GM19468 (cell line): ENCODE measurements at regions not wholly inside any gene's neighbourhood (a gene's known extent, or its start where the extent isn't known, plus 50 kb on each side); places are given as distances from the start of the nearest gene placed in this dataset.

Experiments
- ATAC-seq: cut with Tn5 transposase; IDR thresholded peaks from one replicate; pipeline ENCODE4 v1.9.1; 2021; ENCODE audit warnings: mild to moderate bottlenecking, moderate library complexity, moderate number of reproducible peaks; ENCODE audit not compliant: unreplicated experiment; ENCODE audit errors: extremely low read depth

GRCh38 chr1:55399346-55399745 is 184.2 kb upstream of the USP24 start:
- ATAC-seq = no peak

DNA sequence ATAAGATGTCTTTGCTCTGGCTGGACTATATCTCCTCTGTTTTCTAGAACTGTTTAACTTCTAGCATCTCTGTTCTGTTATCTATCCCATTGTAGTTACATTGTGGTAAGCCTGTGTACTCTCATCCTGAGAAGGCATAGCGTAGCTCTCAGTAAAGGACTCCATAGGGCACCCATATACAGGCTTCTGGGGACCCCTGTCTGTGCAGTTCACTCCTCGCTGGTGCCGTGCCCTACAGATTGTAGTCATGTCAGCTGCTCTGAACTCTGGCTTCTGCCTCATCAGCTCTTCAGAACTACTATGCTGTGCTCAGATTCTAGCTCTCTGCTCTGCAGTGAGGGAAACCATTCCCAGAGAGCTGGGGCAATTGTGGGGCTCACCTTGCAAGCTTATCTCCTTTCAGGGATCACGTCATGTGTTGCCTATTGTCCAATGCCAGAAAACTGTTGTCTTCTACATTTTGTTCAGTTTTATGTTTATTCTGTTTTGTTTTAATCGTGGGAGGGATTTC is 181.3 kb upstream of the USP24 start:
- no peak for ATAC-seq

DNA sequence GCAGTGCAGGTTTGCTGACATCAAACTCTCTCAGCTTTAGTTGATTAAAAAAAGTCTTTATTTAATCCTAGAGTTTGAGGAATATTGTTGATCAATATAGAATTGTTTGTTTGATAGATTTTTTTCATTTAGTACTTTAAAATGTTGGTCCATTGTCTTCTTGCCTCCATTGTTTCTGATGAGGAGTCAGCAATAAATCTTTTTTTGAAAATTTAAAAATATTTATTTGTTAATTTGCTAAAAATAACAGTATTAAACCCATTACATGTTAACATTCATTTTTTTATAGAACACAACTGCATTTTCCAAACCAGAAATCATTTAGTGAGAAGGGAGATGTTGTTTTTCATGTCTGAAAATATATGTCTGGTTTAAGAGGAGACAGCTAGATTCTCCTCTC is 173.8 kb upstream of the USP24 start:
- no peak for ATAC-seq

- ATAC-seq = no peak
These were observed 172.0 kb upstream of the USP24 start for GRCh38 chr1:55387145-55387544.

DNA sequence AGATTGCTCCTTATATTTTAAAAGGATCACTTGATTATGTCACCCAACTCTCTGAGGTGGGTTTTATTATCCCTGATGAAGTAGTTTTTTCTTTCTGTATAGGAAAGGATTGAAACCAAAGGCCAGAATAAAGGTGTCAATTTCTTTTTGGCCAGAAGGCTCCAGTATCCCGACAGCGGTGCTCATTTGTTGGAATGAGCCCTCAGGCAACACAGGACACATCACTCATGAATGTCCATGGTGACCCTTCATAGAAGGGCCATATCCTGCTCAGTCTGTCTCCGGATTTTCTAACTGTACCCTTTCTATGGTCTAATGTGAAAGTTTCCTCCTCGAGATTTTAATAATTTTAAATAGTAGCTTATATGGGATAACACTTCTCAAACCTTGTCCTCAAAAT is 171.3 kb upstream of the USP24 start:
- no peak for ATAC-seq

DNA sequence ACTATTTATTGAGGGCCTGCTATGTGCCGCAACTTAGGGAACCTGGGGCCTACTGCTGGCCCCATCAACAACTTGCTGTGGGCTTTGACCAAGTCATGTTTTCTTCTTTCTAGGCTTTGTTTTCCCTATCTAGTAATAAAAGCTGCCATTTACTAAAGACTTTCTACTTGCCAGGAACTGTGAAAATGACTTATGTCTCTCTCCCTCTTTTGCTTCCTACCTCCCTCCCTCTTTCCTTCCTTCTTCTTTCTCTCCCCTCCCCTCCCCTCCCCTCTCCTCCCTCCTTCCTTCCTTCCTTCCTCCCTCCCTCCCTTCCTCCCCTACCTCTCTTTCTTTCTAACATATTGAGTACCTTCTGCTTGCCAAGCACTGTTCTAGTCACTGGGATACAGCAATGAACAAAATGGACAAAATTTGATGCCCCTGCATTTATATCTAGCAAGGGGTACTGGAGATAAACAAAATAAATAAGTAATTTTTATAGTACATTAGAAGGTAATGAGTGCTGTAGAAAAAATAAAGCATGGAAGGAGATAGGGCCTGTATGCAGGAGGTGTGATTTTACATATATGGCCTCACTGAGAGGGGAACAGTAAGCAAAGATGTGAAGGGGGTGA is 170.3 kb upstream of the USP24 start:
- ATAC-seq = no peak

DNA sequence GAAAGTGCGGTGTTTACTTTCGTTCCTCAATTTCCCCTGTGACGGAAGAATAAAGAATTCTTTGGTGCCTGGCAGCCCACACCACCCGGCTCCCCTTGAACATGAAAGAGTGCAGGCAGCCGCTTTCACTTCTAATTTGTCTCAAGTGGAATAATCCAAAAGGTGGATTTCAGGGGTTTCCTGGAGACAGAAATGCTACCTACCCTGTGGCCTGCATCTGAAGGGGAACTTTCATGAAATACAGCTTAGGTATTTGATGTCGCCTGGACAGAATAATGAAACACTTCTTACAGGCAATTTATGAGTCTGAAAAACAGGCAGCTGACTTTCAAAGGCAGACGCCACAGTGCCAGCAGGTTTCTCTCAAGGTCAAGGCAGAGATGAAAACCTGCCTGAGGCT is 169.5 kb upstream of the USP24 start:
- no peak for ATAC-seq

- ATAC-seq = no peak
These were observed 167.7 kb upstream of the USP24 start for GRCh38 chr1:55382806-55383305.

DNA sequence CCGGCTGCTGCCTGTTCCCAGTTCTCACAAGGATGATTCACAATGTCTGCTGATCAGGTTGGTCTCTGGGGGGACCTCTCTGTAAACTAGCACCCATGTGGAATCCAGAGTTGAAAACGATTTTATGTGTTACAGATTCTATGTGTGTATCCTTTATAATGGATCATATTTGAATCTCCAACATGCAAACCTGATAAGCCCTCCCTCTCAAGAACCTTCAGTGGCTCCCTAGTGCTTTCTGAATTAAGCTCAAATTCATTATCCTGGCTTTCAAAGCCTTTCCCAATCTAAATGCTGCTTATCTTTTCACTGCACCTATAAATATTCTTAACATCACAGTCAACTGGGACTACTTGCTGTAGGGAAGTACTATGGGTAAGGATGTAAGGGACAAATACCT is 166.8 kb upstream of the USP24 start:
- no peak for ATAC-seq

DNA sequence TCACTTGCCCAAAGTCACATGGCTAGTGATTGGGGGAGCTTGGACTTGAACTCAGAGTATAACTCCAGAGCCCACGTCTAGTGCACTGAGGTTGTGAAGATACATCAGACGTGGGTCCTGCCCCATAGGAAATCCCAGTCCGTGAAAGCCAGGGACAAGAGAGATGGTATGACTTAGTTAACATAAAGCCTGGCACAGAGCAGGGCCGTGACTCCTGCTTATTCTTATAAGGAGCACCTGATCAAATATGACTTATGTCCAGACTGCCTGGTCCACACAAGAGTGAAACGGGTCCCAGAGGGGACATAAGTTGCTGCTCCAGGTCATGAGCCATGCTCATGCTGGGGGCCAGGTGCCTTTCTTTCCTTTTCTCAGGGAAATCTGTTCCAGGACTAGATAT is 166.3 kb upstream of the USP24 start:
- no peak for ATAC-seq

DNA sequence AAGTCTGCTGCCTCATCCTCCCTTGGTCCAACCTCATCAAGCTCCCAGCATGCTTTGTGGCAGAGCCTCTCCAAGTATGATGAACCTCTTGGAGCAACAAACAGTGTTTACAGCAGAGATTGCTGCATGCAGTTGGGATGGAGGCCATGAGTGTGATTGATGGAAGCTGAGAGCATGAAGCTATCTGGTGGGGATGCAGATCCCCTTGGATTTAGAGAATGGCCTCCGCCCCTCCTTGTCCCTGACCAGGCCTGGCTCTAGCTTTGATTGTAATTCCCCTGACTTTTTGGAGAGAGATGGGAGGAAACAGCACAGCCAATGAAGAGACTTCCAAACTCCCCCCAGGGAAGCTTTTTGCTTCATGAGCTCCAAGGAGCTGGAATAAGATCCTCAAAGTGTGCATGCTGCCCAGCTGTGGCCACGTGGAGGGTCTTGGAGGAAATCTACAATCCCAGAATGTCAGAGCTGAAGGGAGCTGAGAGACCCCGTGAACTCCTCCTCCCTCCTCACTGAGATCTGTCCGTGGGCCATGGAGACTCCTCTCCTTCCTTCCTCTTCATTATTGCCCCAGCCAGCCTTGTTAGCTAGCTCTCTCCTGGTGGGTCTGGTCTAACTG is 165.3 kb upstream of the USP24 start:
- ATAC-seq = no peak

GRCh38 chr1:55378582-55378981 is 163.4 kb upstream of the USP24 start:
- ATAC-seq = no peak

- no peak for ATAC-seq
These were observed 161.7 kb upstream of the USP24 start for GRCh38 chr1:55376897-55377296.

GRCh38 chr1:55375617-55376258 is 160.6 kb upstream of the USP24 start:
- no peak for ATAC-seq

DNA sequence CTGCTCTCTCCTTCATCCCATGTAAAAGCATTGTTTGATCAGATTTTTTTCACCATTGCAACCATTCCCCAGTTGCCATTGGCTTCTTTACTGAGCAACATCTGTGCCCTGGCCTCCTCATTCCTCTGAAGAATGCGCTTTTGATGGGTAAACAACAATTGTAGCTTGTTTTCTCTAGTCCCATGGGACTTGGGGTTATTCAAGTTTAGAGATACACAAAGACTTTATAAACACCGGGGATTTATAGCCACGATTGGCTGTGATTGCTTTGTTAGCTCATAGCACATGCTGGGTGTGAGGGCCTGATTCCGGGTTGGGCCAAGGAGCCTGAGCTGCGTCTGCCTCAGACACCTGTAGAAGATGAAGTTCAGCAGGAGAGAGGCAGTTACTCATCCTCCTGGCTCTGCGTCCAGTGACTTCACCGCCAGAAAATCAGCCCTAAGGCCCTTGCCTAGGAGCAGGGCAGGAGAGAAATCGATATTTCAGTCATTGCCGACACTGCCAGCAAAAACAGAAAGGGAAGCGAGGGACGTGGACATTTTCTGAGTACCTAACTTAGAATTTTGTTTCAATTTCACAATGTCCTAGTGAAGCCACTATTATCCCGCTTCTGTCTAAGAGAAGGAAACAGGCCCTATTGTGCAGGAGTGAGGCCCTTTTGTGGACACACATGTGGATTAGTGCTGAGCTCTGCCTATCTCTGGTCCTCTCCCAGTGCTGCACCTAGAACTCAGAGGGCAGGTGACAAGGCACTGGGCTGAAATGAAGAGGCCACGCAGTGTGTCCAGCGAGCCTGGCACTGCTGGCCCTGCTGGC is 159.8 kb upstream of the USP24 start:
- ATAC-seq = no peak

DNA sequence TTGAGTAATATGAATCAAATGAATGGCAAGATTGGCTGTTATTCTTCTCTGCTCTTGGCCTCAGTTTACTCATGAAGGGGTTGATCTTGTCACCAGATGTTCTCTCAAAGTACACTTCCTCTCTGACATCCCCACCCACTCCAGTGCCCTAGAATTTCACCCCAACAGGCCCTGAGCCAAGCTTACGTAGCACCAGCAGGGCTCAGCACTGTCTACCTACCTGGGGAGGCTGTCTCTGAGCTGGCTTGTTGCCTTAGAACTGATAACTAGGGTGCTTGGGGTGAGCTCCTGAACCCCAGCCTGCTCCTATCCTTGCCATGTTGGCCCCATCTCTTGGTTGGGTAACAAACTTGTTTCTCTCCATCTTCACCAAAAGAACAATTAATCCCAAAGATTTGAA is 159.1 kb upstream of the USP24 start:
- ATAC-seq = no peak

GRCh38 chr1:55369474-55369873 is 154.3 kb upstream of the USP24 start:
- ATAC-seq = no peak

DNA sequence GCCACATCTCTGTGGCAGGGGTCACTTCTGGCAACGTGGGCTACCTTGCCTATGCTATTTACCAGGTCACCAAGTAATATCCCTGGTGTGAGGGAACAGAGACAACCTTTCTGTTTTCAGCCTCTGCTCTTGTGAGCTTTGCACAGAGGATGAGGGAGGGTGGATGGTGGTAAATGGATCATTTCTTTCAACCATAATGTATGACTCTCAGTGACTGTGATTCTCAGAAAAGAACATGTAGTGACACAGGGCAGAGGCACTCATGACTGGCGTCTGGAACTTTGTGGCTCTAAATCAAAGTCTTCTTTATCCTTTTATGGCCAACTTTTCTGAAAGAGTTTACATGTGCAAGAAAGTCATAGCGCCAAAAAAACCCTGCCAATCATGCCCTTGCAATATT is 153.5 kb upstream of the USP24 start:
- no peak for ATAC-seq

DNA sequence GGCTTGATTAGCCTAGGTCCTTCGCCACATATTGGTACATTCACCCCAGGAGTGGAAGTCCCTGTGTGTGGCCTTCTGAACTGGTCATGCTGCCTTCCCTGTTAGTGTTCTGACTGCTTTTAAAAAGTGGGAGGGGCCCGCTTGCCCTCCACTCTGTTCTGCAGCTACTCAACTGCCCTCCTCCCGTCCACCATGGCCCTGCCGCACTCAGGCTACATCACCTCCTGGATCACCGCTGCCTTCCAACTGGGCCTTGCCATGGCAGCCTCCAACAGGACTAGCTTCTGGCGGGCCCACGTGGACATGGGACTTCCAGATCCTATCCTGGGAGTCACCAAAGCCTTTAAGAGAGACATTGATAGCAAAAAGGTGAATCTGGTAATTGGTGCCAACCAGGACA is 152.1 kb upstream of the USP24 start:
- no peak for ATAC-seq

GRCh38 chr1:55364216-55364615 is 149.1 kb upstream of the USP24 start:
- ATAC-seq = no peak

DNA sequence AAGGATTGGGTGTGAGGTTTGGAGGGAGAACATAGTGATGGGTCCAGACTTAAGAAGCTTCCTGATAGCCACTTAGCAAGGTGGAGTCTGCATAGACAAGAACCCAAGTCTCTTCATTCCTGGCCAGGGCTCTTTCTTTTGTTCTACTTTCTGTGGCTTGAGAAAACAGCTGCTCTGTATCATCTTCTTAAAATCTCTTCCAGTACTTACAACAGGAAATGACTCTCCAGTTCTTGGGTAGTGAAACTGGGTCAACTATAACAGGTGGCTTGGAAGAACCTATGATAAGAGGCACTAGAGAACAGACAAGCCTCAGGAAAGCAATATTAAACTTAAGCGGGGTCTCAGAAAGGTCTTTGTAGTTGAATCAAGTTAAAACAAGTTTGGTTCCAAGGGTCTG is 148.1 kb upstream of the USP24 start:
- no peak for ATAC-seq
